Mesenteric fat pad (tissue), 1 donor: ENCODE measurements at regions not wholly inside any gene's neighbourhood (a gene's known extent, or its start where the extent isn't known, plus 50 kb on each side); places are given as distances from the start of the nearest gene placed in this dataset.

ENCODE experiments used
- DNase-seq: peaks from one replicate; pipeline ENCODE4 v3.0.0-alpha.2; 2020; ENCODE audit warnings: low spot score
- donor health status: DM: yes; HTN: yes; CAD: no.

DNA sequence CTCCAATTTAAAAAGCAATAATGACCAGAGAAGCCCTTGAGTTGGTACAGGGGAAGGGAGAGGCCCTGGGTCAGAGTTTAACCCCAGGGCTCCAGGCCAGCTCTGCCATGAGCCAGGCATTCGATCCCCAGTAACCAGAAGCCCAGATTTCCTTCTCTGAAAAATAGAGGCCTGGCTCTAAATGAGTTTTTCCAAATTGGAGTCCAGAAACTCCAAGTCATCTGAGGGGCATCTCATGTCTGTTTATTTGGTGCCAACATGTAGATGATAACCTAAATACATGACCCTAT is 381.9 kb downstream of the CTTN start:
- no peak for DNase-seq

DNA sequence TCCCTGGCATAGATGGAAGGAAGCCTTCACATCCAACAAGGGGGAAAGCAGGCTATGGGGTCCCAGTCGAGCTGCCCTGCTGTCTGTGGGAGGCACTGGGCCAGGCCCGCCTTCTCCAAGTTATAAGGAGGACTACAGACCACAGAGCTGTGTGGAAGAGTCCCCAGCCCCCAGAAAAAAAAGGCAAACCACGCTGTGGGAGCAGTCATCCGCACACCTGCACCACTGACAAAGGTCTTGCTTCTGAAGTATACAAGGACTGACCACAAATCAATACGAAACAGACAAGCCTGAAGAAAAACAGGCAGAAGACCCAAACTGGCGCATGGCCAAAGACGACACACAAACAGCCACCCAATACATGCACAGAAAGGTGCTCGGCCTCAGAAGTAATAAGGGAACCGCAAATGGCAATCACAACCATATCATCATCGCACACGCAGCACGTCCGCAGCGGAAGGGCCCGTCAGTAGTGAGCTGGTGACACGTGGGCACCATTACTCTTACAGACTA is 384.1 kb downstream of the CTTN start:
- no peak for DNase-seq

DNA sequence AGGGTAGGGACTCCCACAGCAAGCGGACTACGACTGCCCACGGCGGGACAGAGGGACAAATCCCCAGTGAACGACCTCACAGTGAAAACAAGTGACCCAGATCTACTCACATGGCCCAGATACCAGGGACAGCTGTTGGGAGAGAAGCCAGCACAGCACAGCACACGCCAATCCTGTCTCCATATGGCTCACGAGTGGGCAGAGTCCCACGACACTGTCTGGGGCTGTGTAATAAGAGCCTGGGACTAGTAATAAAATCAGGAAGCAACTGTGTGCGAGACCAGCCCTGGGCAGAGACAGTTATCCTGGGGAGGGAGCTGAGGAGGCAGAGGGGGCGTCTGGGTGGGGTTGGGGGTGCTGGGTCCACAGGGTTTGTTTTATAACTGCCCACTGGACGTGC is 385.0 kb downstream of the CTTN start:
- no peak for DNase-seq

DNA sequence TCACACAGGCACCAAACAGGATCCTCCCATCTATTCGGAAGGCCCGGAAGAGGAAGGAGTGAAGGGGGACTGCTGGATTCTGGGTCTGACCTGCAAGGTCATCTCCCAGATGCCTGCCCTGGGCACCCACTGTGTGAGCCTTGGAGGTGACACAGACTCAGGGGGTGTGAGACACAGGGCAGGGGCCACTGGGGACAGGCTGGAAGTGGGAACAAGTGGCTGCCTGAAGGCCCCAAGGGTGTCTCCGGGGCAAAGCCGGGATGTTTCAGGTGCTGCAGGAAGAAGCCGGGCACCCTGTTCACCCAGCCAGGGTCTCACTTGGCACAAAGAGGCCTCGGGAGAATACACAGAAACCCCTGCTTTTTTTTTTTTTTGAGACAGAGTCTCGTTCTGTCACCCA is 385.5 kb downstream of the CTTN start:
- no peak for DNase-seq

DNA sequence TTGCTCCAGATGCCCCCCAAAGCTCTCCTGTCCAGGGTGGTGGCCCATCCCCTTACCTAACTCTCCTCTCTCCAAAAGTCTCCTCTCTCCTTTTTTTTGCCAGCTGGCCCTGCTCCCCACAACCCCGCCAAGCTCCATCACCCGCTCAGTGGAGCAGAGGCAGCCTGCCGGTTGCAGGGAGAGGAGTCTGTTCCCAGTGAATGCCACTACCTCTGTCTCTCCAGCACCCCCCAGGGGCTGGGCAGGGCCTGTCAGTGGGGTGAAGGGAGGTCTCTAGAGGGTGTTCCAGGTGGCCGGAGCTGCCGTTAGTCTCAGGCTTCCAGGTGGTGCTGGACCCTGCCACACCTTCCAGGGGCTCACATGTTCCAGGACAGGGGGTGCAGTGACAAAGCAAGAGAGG is 387.0 kb downstream of the CTTN start:
- DNase-seq: no peak

DNA sequence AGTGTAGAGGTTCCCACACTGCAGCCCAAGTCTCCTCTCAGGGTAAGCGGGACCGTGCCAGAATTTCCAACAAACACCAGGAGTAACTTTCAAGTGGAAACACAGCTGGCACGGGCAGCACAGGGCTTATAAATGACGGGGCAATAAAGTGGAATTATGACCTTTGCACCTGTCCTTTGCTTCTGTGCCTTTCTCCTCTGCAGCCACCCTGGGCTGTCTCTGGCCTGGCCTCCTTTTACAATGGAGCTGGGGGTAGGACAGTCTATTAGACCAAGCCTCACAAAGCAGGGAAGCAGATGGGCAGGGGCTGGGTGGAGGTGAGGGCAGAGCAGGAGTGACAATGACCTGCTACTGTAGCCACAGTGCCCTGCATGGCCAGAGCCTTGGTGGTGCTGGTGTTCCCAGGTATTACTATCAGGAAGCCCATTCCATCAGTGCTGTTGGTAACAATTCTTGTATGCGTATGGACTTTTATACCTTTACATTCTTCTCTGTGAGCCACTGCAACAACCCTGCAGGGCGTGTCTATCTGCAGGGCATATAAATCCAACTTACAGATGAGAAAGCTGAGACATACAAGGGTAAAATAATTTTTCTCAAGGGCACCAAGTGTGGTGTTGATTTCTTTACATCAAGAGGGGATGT is 387.8 kb downstream of the CTTN start:
- DNase-seq: no peak

DNA sequence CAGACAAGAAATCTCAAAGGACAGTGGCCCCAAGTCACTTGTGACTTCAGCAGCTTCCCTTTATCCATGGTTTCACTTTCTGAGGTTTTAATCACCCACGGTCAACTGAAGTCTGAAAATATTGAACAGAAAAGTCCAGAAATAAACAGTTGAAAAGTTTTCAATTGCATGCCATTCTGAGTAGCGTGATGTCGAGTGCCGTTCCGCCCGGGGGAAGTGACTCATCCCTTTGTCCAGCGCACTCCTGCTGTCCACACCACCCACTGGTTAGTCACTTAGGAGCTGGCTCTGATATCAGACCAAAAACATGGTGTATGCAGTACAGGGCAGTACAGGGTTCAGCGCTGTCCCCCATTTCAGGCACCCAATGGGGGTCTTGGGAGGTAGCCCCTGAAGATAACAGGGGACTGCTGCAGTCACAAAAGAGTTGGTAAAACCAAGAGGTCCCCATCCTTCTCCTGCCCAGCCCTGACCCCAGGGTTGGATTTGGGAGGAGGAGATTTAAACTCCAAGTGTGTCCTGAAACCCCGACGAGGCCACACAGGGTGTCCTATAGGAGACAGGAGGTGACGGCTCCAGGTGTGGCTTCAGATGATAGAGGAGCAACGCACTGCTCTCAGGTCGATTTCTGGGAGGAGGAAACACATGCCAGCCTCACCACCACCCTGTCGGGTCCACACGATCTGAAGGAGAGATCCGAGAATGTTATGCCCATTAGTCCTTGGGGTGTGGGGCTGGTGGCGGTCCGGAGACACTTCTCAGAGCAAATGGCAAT is 390.1 kb downstream of the CTTN start:
- no peak for DNase-seq

DNA sequence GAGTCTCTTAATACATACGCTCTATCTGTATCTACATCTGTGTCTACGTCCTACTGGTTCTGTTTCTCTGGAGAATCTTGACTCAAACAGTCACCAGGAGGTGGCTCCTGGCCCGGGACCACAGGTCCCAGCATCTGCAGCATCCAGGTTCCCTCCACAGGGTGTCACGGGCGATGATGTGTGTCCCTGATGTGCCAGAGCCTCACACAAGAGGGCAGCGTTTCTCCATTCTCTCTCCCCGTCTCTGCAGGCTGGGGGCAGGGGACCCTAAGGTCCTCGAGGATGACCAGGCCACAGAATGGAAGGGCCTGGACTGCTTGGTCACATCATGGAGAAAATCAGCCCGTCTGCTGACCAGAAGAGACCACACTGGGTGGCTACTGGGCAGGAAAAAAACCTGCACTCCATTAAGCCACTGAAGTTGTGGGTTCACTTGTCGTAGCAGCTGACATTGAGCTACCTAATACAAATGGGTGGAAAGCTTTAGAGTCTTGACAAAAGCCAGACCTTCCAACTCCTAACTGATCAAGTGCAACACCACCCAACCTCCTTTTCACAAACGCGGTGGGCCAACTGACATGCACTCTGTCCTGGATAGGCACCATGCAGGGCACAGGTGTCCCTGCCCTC is 392.5 kb downstream of the CTTN start:
- no peak for DNase-seq

DNA sequence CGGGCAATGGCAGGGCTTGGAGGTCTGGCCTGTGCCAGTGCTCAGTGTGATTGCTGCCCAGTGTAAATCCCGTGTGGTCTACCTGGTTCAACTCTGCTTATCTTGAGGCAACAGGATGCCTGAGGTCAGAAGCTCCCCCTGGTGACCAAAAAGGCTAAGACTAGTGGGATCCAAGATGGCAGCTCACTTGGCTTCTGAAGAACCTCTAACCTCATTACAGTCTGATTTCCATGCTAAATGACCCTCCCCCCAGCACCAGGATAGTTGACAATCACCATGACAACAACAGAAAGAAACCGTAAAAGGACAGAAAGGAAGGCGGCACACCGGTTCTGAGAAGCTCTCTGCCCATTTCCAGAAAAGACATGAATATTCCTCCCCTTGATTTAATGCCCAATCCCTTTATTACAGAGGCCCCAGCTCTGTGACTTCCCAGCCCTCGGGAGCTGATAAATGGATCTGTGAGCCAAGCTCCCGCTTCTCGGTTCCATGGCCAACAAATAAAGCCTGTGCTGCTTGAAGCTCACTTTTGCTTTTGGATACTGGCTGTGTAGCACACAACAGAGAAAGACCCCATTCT is 398.4 kb downstream of the CTTN start:
- DNase-seq: no peak

DNA sequence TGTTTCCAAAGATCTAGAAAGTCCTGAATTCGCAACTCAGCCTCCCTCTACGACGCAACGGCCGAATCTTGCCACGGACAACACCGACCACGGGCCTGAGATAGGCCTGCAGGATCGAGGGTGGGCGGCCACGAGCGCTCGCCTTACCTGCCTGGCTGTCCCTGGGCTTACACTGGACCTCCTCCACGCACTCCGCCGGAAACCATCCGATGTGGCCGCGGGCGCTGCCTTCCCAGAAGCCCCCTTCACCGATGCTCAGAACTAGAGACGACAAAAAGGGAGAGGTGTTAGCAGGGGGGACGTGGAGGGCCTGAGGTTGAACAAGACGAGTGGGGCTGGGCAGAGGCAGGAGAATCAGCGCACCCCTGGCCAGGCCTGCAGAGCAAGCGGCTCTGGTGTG is 400.0 kb downstream of the CTTN start:
- DNase-seq: no peak

DNA sequence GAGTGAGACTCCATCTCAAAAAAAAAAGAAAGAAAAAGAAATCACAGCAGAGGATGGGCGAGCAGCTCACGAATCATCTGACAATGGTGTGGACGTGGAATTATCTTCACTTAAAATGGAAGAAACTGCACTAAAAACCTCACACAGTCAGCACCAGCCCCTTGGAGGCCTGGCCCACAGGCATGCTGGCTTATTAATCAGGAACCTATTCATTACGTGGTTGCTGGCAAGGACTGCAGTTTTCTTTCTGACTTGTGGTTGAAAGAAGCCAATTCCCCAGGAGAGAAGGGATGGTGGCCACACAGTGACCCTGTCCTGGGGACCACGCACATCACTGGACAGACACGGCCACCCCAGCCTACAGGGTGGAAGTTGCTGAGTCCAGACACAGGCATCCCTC is 401.1 kb downstream of the CTTN start:
- no peak for DNase-seq

DNA sequence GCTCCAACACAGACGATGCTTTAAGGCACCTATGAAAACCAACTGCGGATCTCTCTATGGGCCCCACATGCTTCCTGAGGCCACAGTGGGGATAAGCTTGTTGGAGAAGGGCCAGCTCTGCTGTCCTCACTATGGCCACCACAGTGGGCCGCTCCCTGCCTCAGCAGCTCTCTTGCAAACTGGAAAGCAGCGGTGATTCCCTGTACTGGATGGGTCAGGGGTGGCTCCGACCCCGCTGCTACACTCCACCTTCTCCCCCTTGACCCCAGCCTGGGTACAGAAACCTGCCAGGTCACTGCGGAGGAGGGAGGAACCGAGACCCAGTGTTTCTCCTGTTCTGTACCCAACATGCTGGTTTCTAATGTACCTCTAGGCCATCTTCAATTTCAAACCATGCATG is 403.9 kb downstream of the CTTN start:
- no peak for DNase-seq

DNA sequence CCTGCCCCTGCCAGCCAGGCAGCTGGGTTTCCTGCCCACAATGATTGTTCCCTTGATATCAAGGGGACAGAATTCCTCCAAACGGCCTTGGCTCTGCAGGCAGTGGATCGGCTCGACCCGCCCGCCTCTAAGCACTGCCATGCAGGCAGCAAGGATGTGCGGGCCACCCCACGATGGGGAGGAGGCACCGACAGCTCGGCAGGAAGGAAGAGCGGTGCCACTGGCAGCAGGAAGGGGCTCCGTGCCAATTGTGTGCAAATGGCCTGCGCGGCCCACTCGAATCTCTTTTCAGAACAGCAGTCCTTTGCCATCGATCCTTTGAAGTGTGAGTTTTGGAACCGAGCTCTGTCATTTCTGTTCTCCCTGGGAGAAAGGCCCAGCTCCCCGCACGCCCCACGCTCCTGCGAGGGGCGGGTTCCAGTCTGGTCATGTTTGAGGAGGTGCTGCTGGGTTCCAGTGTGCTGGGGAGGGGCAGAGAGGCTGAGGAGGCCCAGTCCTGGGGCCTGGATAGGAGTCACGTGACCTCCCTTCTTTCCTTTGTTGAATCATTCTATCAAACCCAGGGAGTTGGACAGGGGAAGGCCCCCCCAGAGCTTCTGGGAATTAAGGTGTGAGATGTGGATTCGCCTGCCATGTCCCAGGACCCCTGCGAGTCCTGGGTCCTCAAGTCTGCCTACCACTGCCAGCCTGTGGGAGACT is 406.0 kb downstream of the CTTN start:
- no peak for DNase-seq

DNA sequence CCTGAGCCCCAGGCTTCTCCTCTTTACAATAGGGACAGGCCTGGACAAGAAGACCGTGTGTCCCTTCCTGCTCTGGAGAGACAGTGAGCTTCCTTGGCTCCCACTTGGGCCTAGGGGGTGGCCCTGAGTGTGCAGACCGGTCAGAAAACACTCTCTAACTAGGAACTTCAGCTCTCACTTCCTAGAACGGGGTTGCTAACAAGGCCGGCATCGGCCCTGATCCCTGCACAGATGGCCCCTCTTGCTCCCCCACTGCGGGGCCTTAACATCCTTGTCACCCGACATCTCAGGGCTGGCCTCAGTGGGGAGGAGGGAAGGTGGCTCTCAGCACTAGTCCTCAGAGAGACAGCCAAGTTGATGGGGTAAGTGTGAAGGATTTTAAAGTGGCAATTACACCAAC is 406.9 kb downstream of the CTTN start:
- no peak for DNase-seq

DNA sequence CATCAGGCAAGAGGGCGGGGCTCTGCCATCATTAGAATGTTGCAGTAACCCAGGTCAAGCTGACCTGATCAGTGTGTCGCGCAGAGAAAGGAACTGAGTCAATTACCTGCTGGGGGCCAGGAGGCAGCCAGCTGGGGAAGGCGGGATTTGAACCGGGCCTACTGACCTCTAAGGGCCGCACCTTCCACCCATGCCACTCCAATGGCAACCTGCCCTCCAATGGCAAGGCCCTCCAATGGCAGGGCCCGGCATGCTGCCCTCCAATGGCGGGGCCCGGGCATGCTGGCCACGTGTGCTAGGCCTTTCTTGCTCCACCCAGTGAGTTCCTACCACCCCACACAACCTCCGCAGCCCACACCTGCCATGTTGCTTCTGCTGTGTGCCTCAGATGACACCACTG is 407.6 kb downstream of the CTTN start:
- no peak for DNase-seq

DNA sequence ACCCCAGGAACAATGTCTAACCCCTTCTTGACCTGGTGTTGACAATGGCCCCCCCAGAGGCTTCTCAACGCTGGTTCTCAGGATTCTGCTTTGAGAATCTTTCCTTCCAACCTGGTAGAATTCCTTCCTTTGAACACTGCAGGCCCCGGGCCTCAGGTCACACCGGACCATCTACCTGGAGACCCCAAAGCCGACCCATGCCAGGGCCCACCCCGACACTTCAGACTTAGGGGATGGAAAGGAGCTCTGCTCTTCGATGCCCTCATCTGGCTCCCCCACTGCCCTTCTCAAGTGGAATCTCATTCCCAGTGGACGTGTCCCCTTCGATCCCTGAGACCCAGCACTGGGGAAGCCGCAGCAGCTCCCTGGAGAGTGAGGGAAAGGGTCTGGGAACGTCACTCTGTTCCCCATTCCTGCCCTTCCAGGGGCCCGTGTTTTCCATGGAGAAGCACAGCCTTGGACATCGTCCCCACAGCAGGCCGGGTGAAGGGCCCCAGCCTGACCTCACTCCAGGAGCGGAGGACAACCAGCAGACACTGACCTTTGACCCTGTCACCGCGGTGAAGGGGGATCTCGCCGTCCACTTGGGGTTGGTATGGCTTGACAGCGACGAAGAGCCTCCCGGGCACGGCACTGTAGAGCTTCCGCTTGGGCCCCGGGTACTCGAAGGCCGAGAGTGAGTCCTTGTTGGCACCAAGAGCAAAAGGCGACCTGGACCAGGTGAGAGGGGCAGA is 408.3 kb downstream of the CTTN start:
- DNase-seq: no peak

DNA sequence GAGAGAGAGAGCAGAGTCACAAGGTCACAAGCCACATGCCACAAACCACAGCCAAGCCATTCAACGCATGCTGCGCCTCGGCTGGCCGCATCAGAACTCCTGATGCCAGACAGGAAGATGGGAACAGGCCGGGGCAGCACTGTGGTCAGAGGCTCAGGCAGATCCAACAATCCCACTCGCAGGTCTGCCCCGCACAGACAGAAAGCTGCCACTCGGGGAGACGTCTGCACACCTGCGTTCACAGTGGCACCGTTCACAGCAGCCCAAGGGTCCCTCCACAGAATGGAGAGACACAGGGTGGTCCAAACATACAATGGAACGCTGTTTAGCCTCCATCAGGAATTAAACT is 408.8 kb downstream of the CTTN start:
- DNase-seq: no peak

DNA sequence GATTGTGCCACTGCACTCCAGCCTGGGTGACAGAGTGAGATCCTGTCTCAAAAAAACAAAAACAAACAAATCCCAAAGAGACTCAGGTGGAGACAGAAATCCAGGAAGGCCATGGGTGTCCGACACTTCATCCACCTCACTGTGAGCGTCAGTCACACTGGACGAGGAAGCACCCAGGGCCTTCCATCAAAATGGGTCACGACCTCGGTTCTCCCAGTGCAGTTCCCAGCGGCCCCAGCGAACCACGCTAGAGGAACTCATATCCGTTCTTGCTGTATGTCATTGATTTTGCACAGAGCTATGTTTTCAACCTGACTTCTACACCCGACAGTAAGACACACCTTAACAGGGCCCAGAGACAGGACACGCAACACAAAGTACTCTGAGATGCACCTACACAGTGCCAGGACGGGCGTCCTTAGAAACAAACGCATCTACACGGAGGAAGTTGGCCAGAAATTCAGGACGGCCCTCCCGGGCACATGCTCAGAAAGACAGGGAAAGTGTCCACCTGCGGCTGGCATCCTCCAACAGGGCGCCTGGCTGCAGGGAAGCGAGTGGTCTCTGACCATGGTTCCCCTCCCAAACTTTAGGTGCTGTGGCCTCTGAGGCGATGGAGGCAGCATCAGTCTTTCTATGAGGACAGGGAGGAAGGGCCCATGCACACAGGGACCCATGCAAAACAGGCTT is 410.5 kb downstream of the CTTN start:
- no peak for DNase-seq

DNA sequence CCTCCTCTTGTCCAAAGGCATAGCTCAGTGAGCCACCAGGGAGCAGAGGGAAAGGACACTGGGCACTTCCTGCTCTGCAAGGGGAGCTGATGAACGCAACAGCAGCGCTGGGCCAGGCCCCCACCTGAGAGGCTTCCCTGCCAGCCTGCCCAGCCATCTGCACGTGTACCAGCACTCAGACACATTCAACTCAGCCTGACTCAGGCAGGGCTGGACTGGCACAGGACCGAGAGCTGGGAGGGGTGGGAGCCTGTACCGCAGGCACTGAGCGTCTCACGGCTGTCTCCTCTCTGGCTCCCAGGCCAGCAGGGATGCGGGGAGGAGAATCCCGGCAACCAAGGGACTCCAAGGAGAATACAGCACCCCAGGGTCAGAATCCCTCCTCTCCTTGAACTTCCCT is 411.8 kb downstream of the CTTN start:
- DNase-seq: no peak

DNA sequence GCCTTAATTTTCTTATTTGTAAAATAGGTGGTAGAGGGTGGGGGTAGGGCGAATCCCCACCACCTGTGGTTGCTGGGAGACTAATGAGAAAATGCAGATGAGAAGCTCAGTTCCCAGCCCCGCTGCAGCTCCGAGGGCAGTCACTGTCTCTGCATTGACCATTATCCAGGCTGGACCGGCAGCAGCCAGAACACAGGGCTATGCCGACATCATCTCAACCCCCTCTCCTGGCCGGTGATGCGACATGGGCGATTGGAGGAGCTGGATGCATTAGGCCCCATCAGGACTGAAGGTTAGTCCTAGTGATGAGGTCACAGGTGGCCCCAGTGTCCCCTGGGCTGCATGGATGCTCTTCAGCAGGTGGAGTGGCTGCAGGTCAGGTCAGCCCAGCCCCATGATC is 412.4 kb downstream of the CTTN start:
- DNase-seq: no peak

DNA sequence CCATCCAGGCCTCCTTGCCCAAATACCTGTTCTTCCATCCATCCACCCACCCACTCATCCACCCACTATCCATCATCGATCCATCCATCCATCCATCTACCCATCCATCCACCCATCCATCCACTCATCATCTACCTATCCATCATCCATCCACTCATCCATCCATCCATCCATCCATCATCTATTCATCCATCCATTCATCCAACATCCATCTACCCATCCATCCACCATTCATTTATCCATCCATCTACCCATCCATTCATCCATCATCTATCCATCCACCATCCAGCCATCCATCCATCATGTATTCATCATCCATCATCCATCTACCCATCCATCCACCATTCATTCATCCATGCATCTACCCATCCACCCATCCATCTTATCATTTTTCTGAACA is 413.2 kb downstream of the CTTN start:
- no peak for DNase-seq
